GM12878 (cell line): ENCODE measurements at regions not wholly inside any gene's neighbourhood (a gene's known extent, or its start where the extent isn't known, plus 50 kb on each side); places are given as distances from the start of the nearest gene placed in this dataset.

Experiments used
- BACH1 ChIP-seq: fragments of 450-650 bp; IDR thresholded peaks from 2 replicates; pipeline ENCODE4 v1.6.1; 2017; ENCODE audit warnings: mild to moderate bottlenecking, borderline replicate concordance
- CBFB ChIP-seq: IDR thresholded peaks from 2 replicates; pipeline ENCODE4 v1.6.1; 2016; ENCODE audit warnings: antibody characterized with exemption, low read depth
- CBX3 ChIP-seq: fragments of 200-600 bp; sonication (generic); IDR thresholded peaks from 2 replicates; pipeline ENCODE4 v1.6.1; 2016; ENCODE audit warnings: low read depth, borderline replicate concordance
- CHD1 ChIP-seq: IDR thresholded peaks from 2 replicates; pipeline ENCODE4 v1.6.1; 2012; ENCODE audit warnings: low read depth, low read length, improper control_type of control experiment
- EP300 ChIP-seq, 2 experiments: fragments of 150-350 bp in 1 of 2; IDR thresholded peaks; 2 replicates each; pipeline ENCODE4 v1.6.1; 2011 to 2012; ENCODE audit warnings: low read depth in 2 of 2, low read length in 2 of 2, borderline replicate concordance in 1 of 2, improper control_type of control experiment in 1 of 2, inconsistent platforms in 1 of 2; ENCODE audit not compliant: control insufficient read depth in 1 of 2
- HDAC6 ChIP-seq: fragments of 200-600 bp; sonication (generic); IDR thresholded peaks from one replicate; pipeline ENCODE4 v1.8.0; 2017; ENCODE audit warnings: antibody characterized with exemption; ENCODE audit not compliant: unreplicated experiment
- KDM1A ChIP-seq: fragments of 200-600 bp; sonication (generic); IDR thresholded peaks from 2 replicates; pipeline ENCODE4 v1.6.1; 2016; ENCODE audit warnings: borderline replicate concordance
- LARP7 ChIP-seq: fragments of 450-650 bp; IDR thresholded peaks from 2 replicates; pipeline ENCODE4 v1.6.1; 2017; ENCODE audit warnings: mild to moderate bottlenecking
- MEF2A ChIP-seq: IDR thresholded peaks from 2 replicates; pipeline ENCODE4 v1.6.1; 2011; ENCODE audit warnings: low read depth, mild to moderate bottlenecking, low read length, moderate library complexity; ENCODE audit not compliant: insufficient read depth
- RB1 ChIP-seq: fragments of 450-650 bp; formaldehyde crosslinking; IDR thresholded peaks from 2 replicates; pipeline ENCODE4 v1.6.1; 2017; ENCODE audit warnings: mild to moderate bottlenecking, borderline replicate concordance
- RFX5 ChIP-seq: IDR thresholded peaks from 2 replicates; pipeline ENCODE4 v1.6.1; 2011; ENCODE audit warnings: low read depth, low read length, improper control_type of control experiment
- SIN3A ChIP-seq: IDR thresholded peaks from 2 replicates; pipeline ENCODE4 v1.6.1; 2012; ENCODE audit warnings: low read depth, low read length, improper control_type of control experiment
- SMARCA5 ChIP-seq: fragments of 450-650 bp; IDR thresholded peaks from 2 replicates; pipeline ENCODE4 v1.6.1; 2017; ENCODE audit warnings: mild to moderate bottlenecking
- TCF12 ChIP-seq: IDR thresholded peaks from 2 replicates; pipeline ENCODE4 v1.6.1; 2011; ENCODE audit warnings: low read depth, mild to moderate bottlenecking, low read length
- ZNF622 ChIP-seq: fragments of 450-650 bp; IDR thresholded peaks from 2 replicates; pipeline ENCODE4 v1.6.1; 2017; ENCODE audit warnings: mild to moderate bottlenecking, inconsistent platforms
- ZSCAN29 ChIP-seq: fragments of 450-650 bp; IDR thresholded peaks from 2 replicates; pipeline ENCODE4 v1.6.1; 2017; ENCODE audit warnings: mild to moderate bottlenecking, moderate library complexity
- TF ChIP-seq, protein P1 (sequence below): IDR thresholded peaks from 2 replicates; pipeline ENCODE4 v1.6.1; 2011; ENCODE audit warnings: mild to moderate bottlenecking, low read depth, low read length, moderate library complexity; ENCODE audit not compliant: insufficient replicate concordance
- TF ChIP-seq, protein P2 (sequence below): fragments of 450-650 bp; IDR thresholded peaks from 2 replicates; pipeline ENCODE4 v1.6.1; 2017; ENCODE audit warnings: mild to moderate bottlenecking, moderate library complexity
- TF ChIP-seq, protein P3 (sequence below): IDR thresholded peaks from 2 replicates; pipeline ENCODE4 v1.6.1; 2011; ENCODE audit warnings: borderline replicate concordance, low read depth, mild to moderate bottlenecking, moderate library complexity, mixed read lengths, low read length; ENCODE audit not compliant: insufficient read depth; ENCODE audit errors: extremely low read length
- TF ChIP-seq, protein P4 (sequence below): IDR thresholded peaks from 2 replicates; pipeline ENCODE4 v1.6.1; 2012; ENCODE audit warnings: improper control_type of control experiment, low read depth, low read length; ENCODE audit not compliant: insufficient replicate concordance

DNA sequence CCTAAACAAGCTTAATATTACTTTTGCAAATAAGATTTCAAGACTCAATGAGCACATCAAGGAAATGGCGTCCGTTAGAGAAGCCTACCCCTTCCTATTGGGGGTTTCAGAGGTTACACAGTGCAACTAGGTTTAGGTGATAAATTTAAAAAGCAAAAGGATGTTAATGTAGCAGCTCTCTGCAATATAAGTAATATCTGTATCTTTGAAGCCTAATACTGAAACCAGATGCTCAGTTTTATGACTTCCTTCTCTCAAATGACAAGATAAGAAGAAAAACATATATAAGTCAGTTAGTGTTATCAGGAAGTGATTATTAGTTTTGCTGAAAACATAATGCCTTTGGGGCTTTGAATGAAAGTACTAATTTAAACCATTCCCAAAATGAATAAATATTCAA, 54.3 kb upstream of the MED13 start (continued):
- TF ChIP-seq, protein P1, sequence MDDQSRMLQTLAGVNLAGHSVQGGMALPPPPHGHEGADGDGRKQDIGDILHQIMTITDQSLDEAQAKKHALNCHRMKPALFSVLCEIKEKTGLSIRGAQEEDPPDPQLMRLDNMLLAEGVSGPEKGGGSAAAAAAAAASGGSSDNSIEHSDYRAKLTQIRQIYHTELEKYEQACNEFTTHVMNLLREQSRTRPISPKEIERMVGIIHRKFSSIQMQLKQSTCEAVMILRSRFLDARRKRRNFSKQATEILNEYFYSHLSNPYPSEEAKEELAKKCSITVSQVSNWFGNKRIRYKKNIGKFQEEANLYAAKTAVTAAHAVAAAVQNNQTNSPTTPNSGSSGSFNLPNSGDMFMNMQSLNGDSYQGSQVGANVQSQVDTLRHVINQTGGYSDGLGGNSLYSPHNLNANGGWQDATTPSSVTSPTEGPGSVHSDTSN, result no peak
- TF ChIP-seq CHD1, result no peak
- TF ChIP-seq, protein P2, sequence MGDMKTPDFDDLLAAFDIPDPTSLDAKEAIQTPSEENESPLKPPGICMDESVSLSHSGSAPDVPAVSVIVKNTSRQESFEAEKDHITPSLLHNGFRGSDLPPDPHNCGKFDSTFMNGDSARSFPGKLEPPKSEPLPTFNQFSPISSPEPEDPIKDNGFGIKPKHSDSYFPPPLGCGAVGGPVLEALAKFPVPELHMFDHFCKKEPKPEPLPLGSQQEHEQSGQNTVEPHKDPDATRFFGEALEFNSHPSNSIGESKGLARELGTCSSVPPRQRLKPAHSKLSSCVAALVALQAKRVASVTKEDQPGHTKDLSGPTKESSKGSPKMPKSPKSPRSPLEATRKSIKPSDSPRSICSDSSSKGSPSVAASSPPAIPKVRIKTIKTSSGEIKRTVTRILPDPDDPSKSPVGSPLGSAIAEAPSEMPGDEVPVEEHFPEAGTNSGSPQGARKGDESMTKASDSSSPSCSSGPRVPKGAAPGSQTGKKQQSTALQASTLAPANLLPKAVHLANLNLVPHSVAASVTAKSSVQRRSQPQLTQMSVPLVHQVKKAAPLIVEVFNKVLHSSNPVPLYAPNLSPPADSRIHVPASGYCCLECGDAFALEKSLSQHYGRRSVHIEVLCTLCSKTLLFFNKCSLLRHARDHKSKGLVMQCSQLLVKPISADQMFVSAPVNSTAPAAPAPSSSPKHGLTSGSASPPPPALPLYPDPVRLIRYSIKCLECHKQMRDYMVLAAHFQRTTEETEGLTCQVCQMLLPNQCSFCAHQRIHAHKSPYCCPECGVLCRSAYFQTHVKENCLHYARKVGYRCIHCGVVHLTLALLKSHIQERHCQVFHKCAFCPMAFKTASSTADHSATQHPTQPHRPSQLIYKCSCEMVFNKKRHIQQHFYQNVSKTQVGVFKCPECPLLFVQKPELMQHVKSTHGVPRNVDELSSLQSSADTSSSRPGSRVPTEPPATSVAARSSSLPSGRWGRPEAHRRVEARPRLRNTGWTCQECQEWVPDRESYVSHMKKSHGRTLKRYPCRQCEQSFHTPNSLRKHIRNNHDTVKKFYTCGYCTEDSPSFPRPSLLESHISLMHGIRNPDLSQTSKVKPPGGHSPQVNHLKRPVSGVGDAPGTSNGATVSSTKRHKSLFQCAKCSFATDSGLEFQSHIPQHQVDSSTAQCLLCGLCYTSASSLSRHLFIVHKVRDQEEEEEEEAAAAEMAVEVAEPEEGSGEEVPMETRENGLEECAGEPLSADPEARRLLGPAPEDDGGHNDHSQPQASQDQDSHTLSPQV, result no peak
- TF ChIP-seq SMARCA5, result no peak
- TF ChIP-seq, protein P3, sequence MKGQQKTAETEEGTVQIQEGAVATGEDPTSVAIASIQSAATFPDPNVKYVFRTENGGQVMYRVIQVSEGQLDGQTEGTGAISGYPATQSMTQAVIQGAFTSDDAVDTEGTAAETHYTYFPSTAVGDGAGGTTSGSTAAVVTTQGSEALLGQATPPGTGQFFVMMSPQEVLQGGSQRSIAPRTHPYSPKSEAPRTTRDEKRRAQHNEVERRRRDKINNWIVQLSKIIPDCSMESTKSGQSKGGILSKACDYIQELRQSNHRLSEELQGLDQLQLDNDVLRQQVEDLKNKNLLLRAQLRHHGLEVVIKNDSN, result no peak
- TF ChIP-seq RB1, result no peak
- TF ChIP-seq RFX5, result no peak
- TF ChIP-seq HDAC6, result no peak
- TF ChIP-seq TCF12, result no peak
- TF ChIP-seq MEF2A, result 0 out of 2 replicates have a peak, but pooled peaks have one; percentile 29
- TF ChIP-seq BACH1, result no peak
- TF ChIP-seq SIN3A, result no peak
- TF ChIP-seq CBFB, result no peak
- TF ChIP-seq ZNF622, result no peak
- TF ChIP-seq CBX3, result no peak
- no peak for TF ChIP-seq LARP7
- TF ChIP-seq EP300 (IDR thresholded peaks at IDR 0.05; ENCODE audit: borderline replicate concordance in 1 of 2, control insufficient read depth in 1 of 2, low read depth in 2 of 2, low read length in 2 of 2), result 0 out of 4 replicates have a peak, but pooled peaks of 1 of the 2 experiments have one; percentile 9
- TF ChIP-seq ZSCAN29, result no peak
- no peak for TF ChIP-seq KDM1A
- TF ChIP-seq, protein P4, sequence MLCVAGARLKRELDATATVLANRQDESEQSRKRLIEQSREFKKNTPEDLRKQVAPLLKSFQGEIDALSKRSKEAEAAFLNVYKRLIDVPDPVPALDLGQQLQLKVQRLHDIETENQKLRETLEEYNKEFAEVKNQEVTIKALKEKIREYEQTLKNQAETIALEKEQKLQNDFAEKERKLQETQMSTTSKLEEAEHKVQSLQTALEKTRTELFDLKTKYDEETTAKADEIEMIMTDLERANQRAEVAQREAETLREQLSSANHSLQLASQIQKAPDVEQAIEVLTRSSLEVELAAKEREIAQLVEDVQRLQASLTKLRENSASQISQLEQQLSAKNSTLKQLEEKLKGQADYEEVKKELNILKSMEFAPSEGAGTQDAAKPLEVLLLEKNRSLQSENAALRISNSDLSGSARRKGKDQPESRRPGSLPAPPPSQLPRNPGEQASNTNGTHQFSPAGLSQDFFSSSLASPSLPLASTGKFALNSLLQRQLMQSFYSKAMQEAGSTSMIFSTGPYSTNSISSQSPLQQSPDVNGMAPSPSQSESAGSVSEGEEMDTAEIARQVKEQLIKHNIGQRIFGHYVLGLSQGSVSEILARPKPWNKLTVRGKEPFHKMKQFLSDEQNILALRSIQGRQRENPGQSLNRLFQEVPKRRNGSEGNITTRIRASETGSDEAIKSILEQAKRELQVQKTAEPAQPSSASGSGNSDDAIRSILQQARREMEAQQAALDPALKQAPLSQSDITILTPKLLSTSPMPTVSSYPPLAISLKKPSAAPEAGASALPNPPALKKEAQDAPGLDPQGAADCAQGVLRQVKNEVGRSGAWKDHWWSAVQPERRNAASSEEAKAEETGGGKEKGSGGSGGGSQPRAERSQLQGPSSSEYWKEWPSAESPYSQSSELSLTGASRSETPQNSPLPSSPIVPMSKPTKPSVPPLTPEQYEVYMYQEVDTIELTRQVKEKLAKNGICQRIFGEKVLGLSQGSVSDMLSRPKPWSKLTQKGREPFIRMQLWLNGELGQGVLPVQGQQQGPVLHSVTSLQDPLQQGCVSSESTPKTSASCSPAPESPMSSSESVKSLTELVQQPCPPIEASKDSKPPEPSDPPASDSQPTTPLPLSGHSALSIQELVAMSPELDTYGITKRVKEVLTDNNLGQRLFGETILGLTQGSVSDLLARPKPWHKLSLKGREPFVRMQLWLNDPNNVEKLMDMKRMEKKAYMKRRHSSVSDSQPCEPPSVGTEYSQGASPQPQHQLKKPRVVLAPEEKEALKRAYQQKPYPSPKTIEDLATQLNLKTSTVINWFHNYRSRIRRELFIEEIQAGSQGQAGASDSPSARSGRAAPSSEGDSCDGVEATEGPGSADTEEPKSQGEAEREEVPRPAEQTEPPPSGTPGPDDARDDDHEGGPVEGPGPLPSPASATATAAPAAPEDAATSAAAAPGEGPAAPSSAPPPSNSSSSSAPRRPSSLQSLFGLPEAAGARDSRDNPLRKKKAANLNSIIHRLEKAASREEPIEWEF, result no peak
- TF ChIP-seq, all 136 proteins: peak for 10
